ENCODE measurements at regions not wholly inside any gene's neighbourhood (a gene's known extent, or its start where the extent isn't known, plus 50 kb on each side); places are given as distances from the start of the nearest gene placed in this dataset.

DNA sequence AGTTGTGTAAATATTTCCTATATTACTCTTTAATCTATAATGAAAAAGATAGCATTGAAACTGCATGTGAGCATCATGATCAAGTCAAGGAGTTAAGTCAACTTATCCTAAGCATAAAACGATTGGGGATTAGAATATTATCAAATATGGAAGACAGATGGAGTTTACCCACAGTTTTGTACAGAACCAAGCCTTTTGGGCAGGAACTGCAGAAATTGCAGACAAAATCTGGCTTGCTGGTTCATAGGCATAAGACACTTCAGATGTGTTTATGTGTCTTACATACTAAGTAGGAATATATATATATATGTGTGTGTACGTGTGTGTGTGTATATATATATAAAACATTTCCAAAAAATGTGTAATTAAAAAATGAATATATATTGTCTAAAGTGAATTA, 375.4 kb upstream of the TPK1 start:
- Histone ChIP-seq H3K27ac (replicated peaks) (no peak overlapping the region), H3K36me3 (no peaks in the 10 kb centered on the region), H3K9me3 (replicated peaks) (peaks cover 31% of the 10 kb centered on the region), H3K27me3 (ENCODE audit: low read depth) (no peaks in the 10 kb centered on the region), H3K4me1 (no peaks in the 10 kb centered on the region), H3K4me3 (no peak overlapping the region)
- DNase-seq = no peak
- intact Hi-C loops (cut with micrococcal nuclease) = no loop called here
- TF ChIP-seq, protein P1, sequence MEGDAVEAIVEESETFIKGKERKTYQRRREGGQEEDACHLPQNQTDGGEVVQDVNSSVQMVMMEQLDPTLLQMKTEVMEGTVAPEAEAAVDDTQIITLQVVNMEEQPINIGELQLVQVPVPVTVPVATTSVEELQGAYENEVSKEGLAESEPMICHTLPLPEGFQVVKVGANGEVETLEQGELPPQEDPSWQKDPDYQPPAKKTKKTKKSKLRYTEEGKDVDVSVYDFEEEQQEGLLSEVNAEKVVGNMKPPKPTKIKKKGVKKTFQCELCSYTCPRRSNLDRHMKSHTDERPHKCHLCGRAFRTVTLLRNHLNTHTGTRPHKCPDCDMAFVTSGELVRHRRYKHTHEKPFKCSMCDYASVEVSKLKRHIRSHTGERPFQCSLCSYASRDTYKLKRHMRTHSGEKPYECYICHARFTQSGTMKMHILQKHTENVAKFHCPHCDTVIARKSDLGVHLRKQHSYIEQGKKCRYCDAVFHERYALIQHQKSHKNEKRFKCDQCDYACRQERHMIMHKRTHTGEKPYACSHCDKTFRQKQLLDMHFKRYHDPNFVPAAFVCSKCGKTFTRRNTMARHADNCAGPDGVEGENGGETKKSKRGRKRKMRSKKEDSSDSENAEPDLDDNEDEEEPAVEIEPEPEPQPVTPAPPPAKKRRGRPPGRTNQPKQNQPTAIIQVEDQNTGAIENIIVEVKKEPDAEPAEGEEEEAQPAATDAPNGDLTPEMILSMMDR (IDR thresholded peaks at IDR 0.05; ENCODE audit: borderline replicate concordance) = no peak

DNA sequence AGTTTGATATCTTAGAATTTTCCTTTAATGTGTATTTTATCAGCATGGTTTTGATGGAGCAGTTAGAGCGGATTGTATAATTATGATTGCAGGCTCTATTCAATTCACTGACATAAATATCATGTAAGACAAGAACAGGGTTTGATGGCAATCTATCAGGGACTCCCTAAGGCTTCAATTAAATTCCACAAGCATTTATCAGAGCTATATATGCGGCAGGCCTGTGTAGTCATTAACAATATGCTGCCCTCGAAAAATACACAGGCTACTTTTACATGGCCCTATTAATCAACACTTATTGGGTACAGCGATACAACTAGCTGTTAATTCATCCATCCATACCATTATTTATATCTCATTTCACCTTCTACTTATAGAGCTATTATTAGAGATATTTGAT, 358.1 kb upstream of the TPK1 start:
- no peaks in the 10 kb centered on the region for H3K4me1 ChIP-seq
- H3K27me3 ChIP-seq (ENCODE audit: low read depth) = no peaks in the 10 kb centered on the region

DNA sequence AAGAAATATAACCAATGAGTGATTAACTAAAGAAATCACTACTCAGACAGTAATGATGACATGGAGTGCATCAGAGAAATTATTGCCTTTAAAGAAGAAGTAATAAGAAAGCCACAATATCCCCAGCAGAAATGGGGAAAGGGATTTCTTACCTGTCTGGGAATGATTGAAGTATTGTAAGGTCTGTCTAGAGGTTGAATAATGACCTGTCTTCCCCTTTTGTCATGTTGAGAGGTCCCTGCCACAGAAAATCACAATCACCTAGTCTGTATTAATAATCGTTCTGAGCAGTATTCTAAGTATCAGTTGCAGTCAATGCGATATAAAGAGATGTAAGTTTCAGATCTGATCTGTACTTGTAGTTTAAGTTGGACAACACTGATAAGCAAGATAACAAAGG, 349.1 kb upstream of the TPK1 start:
- Histone ChIP-seq H3K9me3 (replicated peaks) (no peaks in the 10 kb centered on the region), H3K4me1 (no peaks in the 10 kb centered on the region), H3K4me3 (no peak overlapping the region), H3K27ac (replicated peaks) (no peak overlapping the region), H3K27me3 (ENCODE audit: low read depth) (no peaks in the 10 kb centered on the region), H3K36me3 (no peaks in the 10 kb centered on the region)
- TF ChIP-seq, protein P1 (IDR thresholded peaks at IDR 0.05; ENCODE audit: borderline replicate concordance) = no peak
- intact Hi-C loops (cut with micrococcal nuclease) = no loop called here
- no peak for DNase-seq

More for the DNA sequence above, 358.1 kb upstream of the TPK1 start:
- Histone ChIP-seq H3K4me3 (no peak overlapping the region), H3K9me3 (replicated peaks) (no peaks in the 10 kb centered on the region), H3K27ac (replicated peaks) (no peak overlapping the region), H3K36me3 (no peaks in the 10 kb centered on the region)
- no peak for DNase-seq
- intact Hi-C loops (cut with micrococcal nuclease) = no loop called here
- TF ChIP-seq, protein P1 (IDR thresholded peaks at IDR 0.05; ENCODE audit: borderline replicate concordance) = no peak

DNA sequence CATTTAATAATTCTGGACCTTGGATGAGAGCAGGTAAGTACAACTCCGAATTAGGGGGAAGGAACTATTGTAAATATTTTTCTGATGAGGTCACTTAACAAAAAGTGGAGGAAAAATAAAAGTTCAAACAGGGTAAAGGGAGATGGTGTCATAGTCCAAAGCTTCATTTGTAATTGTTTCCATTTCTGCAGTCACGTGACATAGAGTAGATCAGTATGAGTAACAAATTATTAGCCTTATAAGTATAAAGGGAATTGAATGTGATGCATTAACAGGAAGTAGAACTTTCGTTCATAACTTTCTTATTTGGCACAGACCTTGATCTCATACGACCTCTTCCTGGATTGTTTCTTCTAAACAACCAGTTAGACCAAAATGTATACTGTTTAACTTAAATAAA, 347.2 kb upstream of the TPK1 start:
- DNase-seq = no peak
- no peak overlapping the region for H3K4me3 ChIP-seq
- H3K27me3 ChIP-seq (ENCODE audit: low read depth) = no peaks in the 10 kb centered on the region
- intact Hi-C loops (cut with micrococcal nuclease) = no loop called here
- TF ChIP-seq, protein P1 (IDR thresholded peaks at IDR 0.05; ENCODE audit: borderline replicate concordance) = no peak
- H3K36me3 ChIP-seq = no peaks in the 10 kb centered on the region
- no peaks in the 10 kb centered on the region for H3K9me3 ChIP-seq (replicated peaks)
- no peak overlapping the region for H3K27ac ChIP-seq (replicated peaks)
- no peaks in the 10 kb centered on the region for H3K4me1 ChIP-seq

DNA sequence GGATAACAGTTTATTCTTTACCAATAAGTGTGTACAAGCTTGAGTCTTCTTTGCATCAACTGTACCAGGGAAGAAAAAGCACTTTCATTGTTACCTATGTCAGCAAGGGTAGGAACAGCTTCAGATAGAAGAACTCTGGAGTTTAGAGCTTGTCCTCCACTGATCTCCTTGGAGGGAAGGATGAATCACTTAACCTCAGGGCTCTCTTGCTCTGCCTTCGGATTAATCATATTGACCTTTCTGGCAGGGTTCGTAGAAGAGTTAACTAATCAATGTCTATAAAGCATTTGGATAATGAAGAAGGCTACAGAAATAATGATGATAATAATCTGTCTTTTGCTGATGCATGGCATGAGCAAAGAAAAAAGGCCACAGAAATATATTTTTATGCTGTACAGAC, 339.5 kb upstream of the TPK1 start:
- TF ChIP-seq, protein P1 (IDR thresholded peaks at IDR 0.05; ENCODE audit: borderline replicate concordance) = no peak

DNA sequence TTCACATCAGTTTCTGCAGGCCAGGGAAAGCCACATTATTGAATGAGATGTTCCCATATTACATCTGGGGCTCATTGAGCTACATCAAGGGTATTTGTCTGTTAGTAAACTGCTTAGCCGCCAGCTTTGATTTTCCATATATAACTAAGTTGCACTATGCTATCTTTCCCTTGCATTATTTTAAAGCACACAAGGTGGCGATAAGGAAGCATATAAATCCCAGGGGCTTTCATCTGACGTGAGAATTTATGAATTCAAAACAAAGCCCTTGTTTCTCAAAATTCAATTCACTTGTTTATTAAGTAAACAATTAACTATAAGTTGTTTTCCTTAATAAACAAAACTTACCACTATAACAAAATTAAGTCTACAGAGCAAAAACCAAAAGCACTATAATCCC, 334.1 kb upstream of the TPK1 start:
- intact Hi-C loops (cut with micrococcal nuclease) = no loop called here
- TF ChIP-seq, protein P1 (IDR thresholded peaks at IDR 0.05; ENCODE audit: borderline replicate concordance) = no peak

More for the DNA sequence above, 339.5 kb upstream of the TPK1 start:
- DNase-seq = no peak
- Histone ChIP-seq H3K27ac (replicated peaks) (no peak overlapping the region), H3K27me3 (ENCODE audit: low read depth) (no peaks in the 10 kb centered on the region), H3K9me3 (replicated peaks) (no peaks in the 10 kb centered on the region), H3K4me1 (no peaks in the 10 kb centered on the region), H3K4me3 (no peak overlapping the region), H3K36me3 (no peaks in the 10 kb centered on the region)
- intact Hi-C loops (cut with micrococcal nuclease) = no loop called here

More for the DNA sequence above, 334.1 kb upstream of the TPK1 start:
- Histone ChIP-seq H3K36me3 (no peaks in the 10 kb centered on the region), H3K9me3 (replicated peaks) (no peaks in the 10 kb centered on the region), H3K4me1 (no peaks in the 10 kb centered on the region), H3K27me3 (ENCODE audit: low read depth) (no peaks in the 10 kb centered on the region), H3K27ac (replicated peaks) (no peak overlapping the region), H3K4me3 (no peak overlapping the region)
- DNase-seq = no peak
